ENCODE measurements at regions not wholly inside any gene's neighbourhood (a gene's known extent, or its start where the extent isn't known, plus 50 kb on each side); places are given as distances from the start of the nearest gene placed in this dataset.

DNA sequence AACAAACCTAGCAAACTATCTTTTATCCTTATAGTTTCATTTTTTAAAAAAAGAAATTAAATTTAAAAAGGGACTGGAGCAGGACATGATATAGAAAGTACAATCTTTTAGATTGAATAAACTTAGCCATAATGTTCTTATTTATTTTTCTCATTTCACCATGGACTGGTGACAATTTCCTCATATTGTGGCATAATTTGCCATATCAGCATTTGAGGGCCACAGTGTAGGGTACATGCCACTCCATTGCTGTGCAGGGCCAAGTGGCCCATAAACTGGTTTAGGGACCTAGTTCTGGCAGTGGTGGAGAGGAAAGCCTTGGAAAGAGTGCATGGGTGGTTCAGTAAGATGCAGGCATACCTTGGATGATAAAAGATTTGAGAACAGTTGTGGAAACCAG, 232.9 kb upstream of the ELL2 start:
- H3K9ac ChIP-seq (ENCODE audit: low read length), result no peak overlapping the region
- H2AFZ ChIP-seq (ENCODE audit: low read depth, low read length, poor library complexity, severe bottlenecking), result no peak overlapping the region
- H3K27ac ChIP-seq (ENCODE audit: low read depth, low read length), result no peak overlapping the region
- H3K27me3 ChIP-seq (ENCODE audit: insufficient read depth, low read length), result no peaks in the 10 kb centered on the region
- ChIA-PET CTCF (no interaction called here), RAD21 (ENCODE audit: low non-redundant PET in 1 of 2, low total read pairs in 2 of 2, uncharacterized antibody in 2 of 2, unreplicated experiment in 2 of 2) (no interaction called here), POLR2A (no interaction called here)
- no peaks in the 10 kb centered on the region for H3K4me1 ChIP-seq (ENCODE audit: control insufficient read depth in 1 of 2, insufficient read depth in 2 of 2, low read length in 2 of 2)
- H3K9me3 ChIP-seq (ENCODE audit: control insufficient read depth in 1 of 2, insufficient read depth in 1 of 2, low read depth in 1 of 2, low read length in 2 of 2), result no peaks in the 10 kb centered on the region
- H3K4me2 ChIP-seq (ENCODE audit: low read length), result no peak overlapping the region
- ATAC-seq (no peak), DNase-seq (ENCODE audit: low read depth, low spot score) (no peak)
- H3K4me3 ChIP-seq (replicated peaks in 1 of 2; ENCODE audit: low read depth in 1 of 2, low read length in 2 of 2), result no peak overlapping the region
- no peaks in the 10 kb centered on the region for H4K20me1 ChIP-seq (ENCODE audit: insufficient read depth)
- intact Hi-C loops (cut with micrococcal nuclease), result no loop called here
- BruUV-seq (replicated peaks), result no TSS peak
- H3K79me2 ChIP-seq (ENCODE audit: insufficient read depth, low read length), result no peaks in the 10 kb centered on the region
- no peaks in the 10 kb centered on the region for H3K9me2 ChIP-seq (ENCODE audit: insufficient read depth)
- no peaks in the 10 kb centered on the region for H3K36me3 ChIP-seq (ENCODE audit: control insufficient read depth in 1 of 2, insufficient read depth in 2 of 2, low read length in 2 of 2)
- TF ChIP-seq SIN3A (IDR thresholded peaks at IDR 0.05; ENCODE audit: low read depth), result no peak
- no peak for TF ChIP-seq ZBTB33 (IDR thresholded peaks at IDR 0.05; ENCODE audit: extremely low read depth, insufficient replicate concordance, low read length)
- no peak for TF ChIP-seq MAX (IDR thresholded peaks at IDR 0.05)
- TF ChIP-seq RAD21 (IDR thresholded peaks at IDR 0.05; ENCODE audit: low read depth), result no peak
- TF ChIP-seq POLR2A (IDR thresholded peaks at IDR 0.05; ENCODE audit: borderline replicate concordance, extremely low read depth, insufficient read depth, insufficient read length), result no peak
- TF ChIP-seq, protein P1, sequence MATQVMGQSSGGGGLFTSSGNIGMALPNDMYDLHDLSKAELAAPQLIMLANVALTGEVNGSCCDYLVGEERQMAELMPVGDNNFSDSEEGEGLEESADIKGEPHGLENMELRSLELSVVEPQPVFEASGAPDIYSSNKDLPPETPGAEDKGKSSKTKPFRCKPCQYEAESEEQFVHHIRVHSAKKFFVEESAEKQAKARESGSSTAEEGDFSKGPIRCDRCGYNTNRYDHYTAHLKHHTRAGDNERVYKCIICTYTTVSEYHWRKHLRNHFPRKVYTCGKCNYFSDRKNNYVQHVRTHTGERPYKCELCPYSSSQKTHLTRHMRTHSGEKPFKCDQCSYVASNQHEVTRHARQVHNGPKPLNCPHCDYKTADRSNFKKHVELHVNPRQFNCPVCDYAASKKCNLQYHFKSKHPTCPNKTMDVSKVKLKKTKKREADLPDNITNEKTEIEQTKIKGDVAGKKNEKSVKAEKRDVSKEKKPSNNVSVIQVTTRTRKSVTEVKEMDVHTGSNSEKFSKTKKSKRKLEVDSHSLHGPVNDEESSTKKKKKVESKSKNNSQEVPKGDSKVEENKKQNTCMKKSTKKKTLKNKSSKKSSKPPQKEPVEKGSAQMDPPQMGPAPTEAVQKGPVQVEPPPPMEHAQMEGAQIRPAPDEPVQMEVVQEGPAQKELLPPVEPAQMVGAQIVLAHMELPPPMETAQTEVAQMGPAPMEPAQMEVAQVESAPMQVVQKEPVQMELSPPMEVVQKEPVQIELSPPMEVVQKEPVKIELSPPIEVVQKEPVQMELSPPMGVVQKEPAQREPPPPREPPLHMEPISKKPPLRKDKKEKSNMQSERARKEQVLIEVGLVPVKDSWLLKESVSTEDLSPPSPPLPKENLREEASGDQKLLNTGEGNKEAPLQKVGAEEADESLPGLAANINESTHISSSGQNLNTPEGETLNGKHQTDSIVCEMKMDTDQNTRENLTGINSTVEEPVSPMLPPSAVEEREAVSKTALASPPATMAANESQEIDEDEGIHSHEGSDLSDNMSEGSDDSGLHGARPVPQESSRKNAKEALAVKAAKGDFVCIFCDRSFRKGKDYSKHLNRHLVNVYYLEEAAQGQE (IDR thresholded peaks at IDR 0.05; ENCODE audit: low read depth), result no peak
- TF ChIP-seq CBX3 (IDR thresholded peaks at IDR 0.05; ENCODE audit: low read depth), result no peak
- TF ChIP-seq CTCF (IDR thresholded peaks at IDR 0.05 in 2 of 3, conservative IDR thresholded peaks at IDR 0.05 in 1 of 3; ENCODE audit: borderline replicate concordance in 1 of 3, insufficient read depth in 1 of 3, low read depth in 2 of 3, low read length in 2 of 3), result no peak
- TF ChIP-seq EGR1 (IDR thresholded peaks at IDR 0.05; ENCODE audit: low read depth), result no peak
- no peak for TF ChIP-seq SRF (IDR thresholded peaks at IDR 0.05; ENCODE audit: low read depth)
- TF ChIP-seq EZH2phosphoT487 (IDR thresholded peaks at IDR 0.05; ENCODE audit: borderline replicate concordance), result no peak
- TF ChIP-seq JUND (IDR thresholded peaks at IDR 0.05), result no peak
- no peak for TF ChIP-seq CEBPB (IDR thresholded peaks at IDR 0.05; ENCODE audit: low read depth)
- TF ChIP-seq SP1 (IDR thresholded peaks at IDR 0.05; ENCODE audit: low read depth), result no peak

Data from HCT116 (cell line).